CD4-positive, alpha-beta T cell (primary cell): ENCODE measurements at regions not wholly inside any gene's neighbourhood (a gene's known extent, or its start where the extent isn't known, plus 50 kb on each side); places are given as distances from the start of the nearest gene placed in this dataset.

Experiments
- ATAC-seq: fragments of 200-7000 bp; cut with Tn5 transposase; one replicate; pipeline ENCODE4 v1.10.0; 2022; ENCODE audit warnings: mild to moderate bottlenecking; ENCODE audit not compliant: poor library complexity
- CTCF ChIA-PET: fragments of 350-600 bp; sonication (Branson Sonifier 250); formaldehyde crosslinking; loops from one replicate; lab custom pipeline; 2021; ENCODE audit warnings: antibody characterized with exemption, inconsistent platforms; lab: Charles Lee
- POLR2A ChIA-PET: fragments of 350-600 bp; sonication (Branson Sonifier 250); formaldehyde crosslinking; loops from one replicate; lab custom pipeline; 2021; ENCODE audit warnings: antibody characterized with exemption, inconsistent platforms; lab: Charles Lee
- DNase-seq, 14 experiments: peaks; one replicate each; pipeline ENCODE4 v3.0.0-alpha.2; 2013 to 2020; ENCODE audit warnings: mixed read lengths in 2 of 14
- H3K27ac ChIP-seq, 2 donors: one replicate each; pipeline versions ENCODE4 v1.5.1 to v1.7.0; 2013; ENCODE audit warnings: low read length in 2 of 2, low read depth in 1 of 2, mild to moderate bottlenecking in 1 of 2
- H3K27me3 ChIP-seq, 2 experiments: 1 replicate in 1 of 2; 2 replicates in 1 of 2; pipeline versions ENCODE4 v1.6.1 to v1.7.0; 2013; ENCODE audit warnings: low read length in 2 of 2, control low read depth in 1 of 2, mild to moderate bottlenecking in 1 of 2, moderate library complexity in 1 of 2; ENCODE audit not compliant: insufficient read depth in 2 of 2, control insufficient read depth in 1 of 2
- H3K36me3 ChIP-seq: one replicate; pipeline ENCODE4 v1.6.1; 2013; ENCODE audit warnings: low read length, control low read depth; ENCODE audit not compliant: insufficient read depth
- H3K4me1 ChIP-seq: one replicate; pipeline ENCODE4 v1.6.1; 2013; ENCODE audit warnings: low read length, control low read depth; ENCODE audit not compliant: insufficient read depth
- H3K4me3 ChIP-seq: one replicate; pipeline ENCODE4 v1.5.1; 2013; ENCODE audit warnings: mild to moderate bottlenecking, low read length, moderate library complexity
- H3K9me3 ChIP-seq, 2 experiments: 1 replicate in 1 of 2; 2 replicates in 1 of 2; pipeline versions ENCODE4 v1.6.1 to v1.7.0; 2013; ENCODE audit warnings: low read length in 2 of 2, mild to moderate bottlenecking in 2 of 2, control low read depth in 1 of 2, moderate library complexity in 1 of 2; ENCODE audit not compliant: control insufficient read depth in 1 of 2, insufficient read depth in 1 of 2
- H3K27ac Mint-ChIP-seq: one replicate; pipeline ENCODE4 v1.8.0; 2020; ENCODE audit warnings: mixed read lengths
- H3K27me3 Mint-ChIP-seq: one replicate; pipeline ENCODE4 v1.8.0; 2021; ENCODE audit warnings: mixed read lengths
- H3K36me3 Mint-ChIP-seq: one replicate; pipeline ENCODE4 v1.8.0; 2021; ENCODE audit warnings: low read depth, mixed read lengths
- H3K4me1 Mint-ChIP-seq: one replicate; pipeline ENCODE4 v1.8.0; 2021; ENCODE audit warnings: low read depth, mixed read lengths
- H3K4me3 Mint-ChIP-seq: one replicate; pipeline ENCODE4 v1.8.0; 2020; ENCODE audit warnings: mild to moderate bottlenecking, mixed read lengths
- H3K9me3 Mint-ChIP-seq: one replicate; pipeline ENCODE4 v1.8.0; 2020; ENCODE audit warnings: mixed read lengths
- CTCF ChIP-seq: fragments of 200-600 bp; IDR thresholded peaks from one replicate; pipeline ENCODE4 v1.8.0; 2022; ENCODE audit warnings: antibody characterized with exemption, mild to moderate bottlenecking
- intact Hi-C, 2 experiments: fragments of 100-400 bp; cut with DNase I in 1 of 2; cut with micrococcal nuclease in 1 of 2; formaldehyde crosslinking; loops; one replicate each; pipeline versions ENCODE4 v1.15.1 to v1.9.0; 2023 to 2025; cut with DNase I, micrococcal nuclease

GRCh38 chrX:118904218-118904617 is 70.2 kb upstream of the LONRF3 start:
- Histone ChIP-seq H3K4me3 (no peak overlapping the region), H3K9me3 (no peaks in the 10 kb centered on the region), H3K4me1 (no peaks in the 10 kb centered on the region), H3K36me3 (no peaks in the 10 kb centered on the region), H3K27me3 (no peaks in the 10 kb centered on the region), H3K27ac (no peak overlapping the region)
- ChIA-PET POLR2A (no interaction called here), CTCF (no interaction called here)
- no peaks in the 10 kb centered on the region for H3K27me3 Mint-ChIP-seq
- no peak for DNase-seq
- no peaks in the 10 kb centered on the region for H3K4me1 Mint-ChIP-seq
- intact Hi-C loops, result no loop called here
- H3K27ac Mint-ChIP-seq, result no peak overlapping the region
- no peak for ATAC-seq
- H3K4me3 Mint-ChIP-seq, result no peak overlapping the region
- no peaks in the 10 kb centered on the region for H3K36me3 Mint-ChIP-seq
- TF ChIP-seq CTCF, result no peak
- no peaks in the 10 kb centered on the region for H3K9me3 Mint-ChIP-seq

GRCh38 chrX:118904664-118905063 is 69.8 kb upstream of the LONRF3 start:
- Histone ChIP-seq H3K4me1 (no peaks in the 10 kb centered on the region), H3K27me3 (no peaks in the 10 kb centered on the region), H3K36me3 (no peaks in the 10 kb centered on the region), H3K4me3 (no peak overlapping the region), H3K9me3 (no peaks in the 10 kb centered on the region), H3K27ac (no peak overlapping the region)
- Mint-ChIP-seq H3K36me3 (no peaks in the 10 kb centered on the region), H3K4me3 (no peak overlapping the region), H3K9me3 (no peaks in the 10 kb centered on the region), H3K4me1 (no peaks in the 10 kb centered on the region), H3K27ac (no peak overlapping the region), H3K27me3 (no peaks in the 10 kb centered on the region)
- intact Hi-C loops, result no loop called here
- no peak for TF ChIP-seq CTCF
- ATAC-seq, result no peak
- ChIA-PET POLR2A (no interaction called here), CTCF (no interaction called here)
- DNase-seq, result no peak
